PC-9 (cell line): ENCODE measurements at regions not wholly inside any gene's neighbourhood (a gene's known extent, or its start where the extent isn't known, plus 50 kb on each side); places are given as distances from the start of the nearest gene placed in this dataset.

Source experiments
- BruUV-seq: library from RNA; stranded (reverse); fragments of 400-500 nt; replicated peaks from 2 replicates; lab custom pipeline; 2021; lab: Mats Ljungman, UMichigan
- CTCF ChIA-PET: fragments of 300-600 bp; sonication (Branson Sonifier 250); formaldehyde crosslinking; loops from one replicate; lab custom pipeline; 2022; ENCODE audit warnings: antibody characterized with exemption; lab: Charles Lee
- POLR2A ChIA-PET: fragments of 300-600 bp; sonication (Branson Sonifier 250); formaldehyde crosslinking; loops from one replicate; lab custom pipeline; 2022; ENCODE audit warnings: antibody characterized with exemption; ENCODE audit not compliant: unreplicated experiment; lab: Charles Lee
- DNase-seq, 2 experiments: peaks; one replicate each; pipeline versions ENCODE4 v3.0.0 to v3.0.0-alpha.2; 2015 to 2022; ENCODE audit warnings: mixed read lengths in 1 of 2
- H2AFZ ChIP-seq: fragments of 200-600 bp; sonication (generic); 2 replicates; pipeline ENCODE4 v1.8.1; 2017; ENCODE audit warnings: antibody characterized with exemption
- H3F3A ChIP-seq: fragments of 200-600 bp; sonication (generic); 2 replicates; pipeline ENCODE4 v1.8.1; 2017; ENCODE audit warnings: antibody characterized with exemption, mild to moderate bottlenecking, low read depth; ENCODE audit not compliant: insufficient read depth
- H3K27ac ChIP-seq: fragments of 200-600 bp; sonication (generic); 2 replicates; pipeline ENCODE4 v1.6.1; 2016; ENCODE audit warnings: mixed run types
- H3K27me3 ChIP-seq: fragments of 200-600 bp; sonication (generic); 2 replicates; pipeline ENCODE4 v1.6.1; 2016; ENCODE audit warnings: low read depth, mixed run types; ENCODE audit not compliant: insufficient read depth
- H3K36me3 ChIP-seq: fragments of 200-600 bp; sonication (generic); 2 replicates; pipeline ENCODE4 v1.6.1; 2016; ENCODE audit warnings: low read depth, mixed run types
- H3K4me1 ChIP-seq: fragments of 200-600 bp; sonication (generic); replicated peaks from 2 replicates; pipeline ENCODE4 v1.6.1; 2016; ENCODE audit warnings: mixed run types; ENCODE audit not compliant: insufficient read depth
- H3K4me2 ChIP-seq: fragments of 200-600 bp; sonication (generic); 2 replicates; pipeline ENCODE4 v1.6.1; 2017; ENCODE audit warnings: mixed run types
- H3K4me3 ChIP-seq: fragments of 200-600 bp; sonication (generic); 2 replicates; pipeline ENCODE4 v1.6.1; 2016; ENCODE audit warnings: mixed run types
- H3K79me2 ChIP-seq: fragments of 200-600 bp; sonication (generic); 2 replicates; pipeline ENCODE4 v1.6.1; 2017; ENCODE audit warnings: low read depth, mixed run types
- H3K9me2 ChIP-seq: fragments of 200-600 bp; sonication (generic); 2 replicates; pipeline ENCODE4 v1.8.1; 2017; ENCODE audit warnings: mild to moderate bottlenecking; ENCODE audit not compliant: insufficient read depth
- H3K9me3 ChIP-seq: fragments of 200-600 bp; sonication (generic); 2 replicates; pipeline ENCODE4 v1.8.1; 2016; ENCODE audit warnings: low read depth; ENCODE audit not compliant: insufficient read depth
- H4K20me1 ChIP-seq: fragments of 200-600 bp; sonication (generic); 2 replicates; pipeline ENCODE4 v1.8.1; 2017; ENCODE audit not compliant: insufficient read depth
- EZH2 ChIP-seq: fragments of 200-600 bp; sonication (generic); IDR thresholded peaks from 2 replicates; pipeline ENCODE4 v1.8.0; 2017; ENCODE audit warnings: antibody characterized with exemption, low read depth
- intact Hi-C: fragments of 100-400 bp; cut with micrococcal nuclease; formaldehyde crosslinking; loops from one replicate; pipeline ENCODE4 v1.10.0; 2022; ENCODE audit not compliant: unreplicated experiment
- TF ChIP-seq, protein P1 (sequence below): fragments of 200-600 bp; sonication (generic); conservative IDR thresholded peaks from 2 replicates; pipeline ENCODE4 v1.6.1; 2017; ENCODE audit warnings: mixed run types, antibody characterized with exemption, mild to moderate bottlenecking, moderate library complexity

DNA sequence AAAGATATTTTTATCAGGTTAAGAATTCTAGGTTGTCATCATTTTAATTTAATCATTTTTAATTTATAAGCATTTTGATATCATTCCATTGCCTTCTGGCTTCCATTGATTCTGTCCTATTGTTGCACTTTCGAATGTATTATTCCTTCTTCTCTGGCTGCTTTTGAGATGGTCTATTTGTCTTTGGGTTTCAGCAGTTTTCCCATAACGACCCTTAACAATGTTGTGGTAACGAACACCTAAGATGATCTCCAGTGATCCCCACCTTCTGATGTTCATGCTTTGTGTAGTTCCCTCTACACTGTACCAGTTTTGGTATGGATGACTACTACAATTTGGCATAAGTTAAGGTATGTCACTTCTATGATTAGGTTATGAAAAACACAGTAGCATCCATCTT is 59.9 kb downstream of the MINAR1 start:
- intact Hi-C loops = no loop called here
- Histone ChIP-seq H3K4me1 (no peaks in the 10 kb centered on the region), H3K79me2 (no peaks in the 10 kb centered on the region), H3K9me3 (no peaks in the 10 kb centered on the region), H3K9me2 (no peaks in the 10 kb centered on the region), H3F3A (no peaks in the 10 kb centered on the region), H3K27ac (no peak overlapping the region), H2AFZ (0 out of 2 replicates have a peak overlapping the region, but pooled peaks have one; percentile 55), H3K36me3 (no peaks in the 10 kb centered on the region), H4K20me1 (no peaks in the 10 kb centered on the region), H3K4me3 (no peak overlapping the region; the same call in 1 of the 2 replicates), H3K27me3 (peaks cover 7% of the 10 kb centered on the region; the same call in 1 of the 2 replicates), H3K4me2 (peak overlapping the region; percentile 44; the same call in 1 of the 2 replicates)
- POLR2A ChIA-PET = no interaction called here
- CTCF ChIA-PET = no interaction called here
- BruUV-seq = no TSS peak
- TF ChIP-seq, protein P1, sequence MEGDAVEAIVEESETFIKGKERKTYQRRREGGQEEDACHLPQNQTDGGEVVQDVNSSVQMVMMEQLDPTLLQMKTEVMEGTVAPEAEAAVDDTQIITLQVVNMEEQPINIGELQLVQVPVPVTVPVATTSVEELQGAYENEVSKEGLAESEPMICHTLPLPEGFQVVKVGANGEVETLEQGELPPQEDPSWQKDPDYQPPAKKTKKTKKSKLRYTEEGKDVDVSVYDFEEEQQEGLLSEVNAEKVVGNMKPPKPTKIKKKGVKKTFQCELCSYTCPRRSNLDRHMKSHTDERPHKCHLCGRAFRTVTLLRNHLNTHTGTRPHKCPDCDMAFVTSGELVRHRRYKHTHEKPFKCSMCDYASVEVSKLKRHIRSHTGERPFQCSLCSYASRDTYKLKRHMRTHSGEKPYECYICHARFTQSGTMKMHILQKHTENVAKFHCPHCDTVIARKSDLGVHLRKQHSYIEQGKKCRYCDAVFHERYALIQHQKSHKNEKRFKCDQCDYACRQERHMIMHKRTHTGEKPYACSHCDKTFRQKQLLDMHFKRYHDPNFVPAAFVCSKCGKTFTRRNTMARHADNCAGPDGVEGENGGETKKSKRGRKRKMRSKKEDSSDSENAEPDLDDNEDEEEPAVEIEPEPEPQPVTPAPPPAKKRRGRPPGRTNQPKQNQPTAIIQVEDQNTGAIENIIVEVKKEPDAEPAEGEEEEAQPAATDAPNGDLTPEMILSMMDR = no peak
- no peak for TF ChIP-seq EZH2
- no peak for DNase-seq

DNA sequence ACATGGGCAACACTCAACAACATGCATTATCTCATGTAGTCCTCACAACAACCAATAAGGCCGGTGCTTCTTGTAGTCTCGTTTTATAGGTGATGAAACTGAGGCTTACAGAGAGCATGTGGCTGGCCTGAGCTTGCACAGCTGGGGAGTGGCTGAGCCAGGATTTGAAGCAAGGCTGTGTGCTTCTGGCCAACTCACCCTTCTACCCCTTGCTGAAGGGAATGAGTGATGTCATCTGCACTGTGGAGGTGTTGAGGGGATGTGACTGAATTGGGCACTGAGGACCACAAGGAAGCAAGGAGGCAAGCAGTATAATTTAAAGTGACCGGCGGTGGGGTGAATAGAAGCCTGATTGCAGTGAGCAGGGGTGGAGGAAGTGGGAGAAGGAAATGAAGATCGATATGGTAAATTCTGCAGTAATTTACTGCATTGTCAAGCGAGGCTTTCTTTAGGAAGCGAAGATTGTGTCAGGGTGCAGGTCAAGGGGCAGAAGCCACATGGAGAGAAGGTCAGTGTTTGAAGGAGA is 62.3 kb downstream of the MINAR1 start:
- intact Hi-C loops = no loop called here
- Histone ChIP-seq H2AFZ (no peak overlapping the region), H3K79me2 (no peaks in the 10 kb centered on the region), H3K4me3 (no peak overlapping the region), H3K27ac (no peak overlapping the region), H3F3A (no peaks in the 10 kb centered on the region), H4K20me1 (no peaks in the 10 kb centered on the region), H3K9me3 (no peaks in the 10 kb centered on the region), H3K9me2 (no peaks in the 10 kb centered on the region), H3K27me3 (peaks cover 31% of the 10 kb centered on the region), H3K4me1 (no peaks in the 10 kb centered on the region), H3K4me2 (no peak overlapping the region), H3K36me3 (no peaks in the 10 kb centered on the region)
- no peak for TF ChIP-seq EZH2
- TF ChIP-seq, protein P1 = no peak
- BruUV-seq = no TSS peak
- ChIA-PET POLR2A (no interaction called here), CTCF (no interaction called here)
- no peak for DNase-seq

DNA sequence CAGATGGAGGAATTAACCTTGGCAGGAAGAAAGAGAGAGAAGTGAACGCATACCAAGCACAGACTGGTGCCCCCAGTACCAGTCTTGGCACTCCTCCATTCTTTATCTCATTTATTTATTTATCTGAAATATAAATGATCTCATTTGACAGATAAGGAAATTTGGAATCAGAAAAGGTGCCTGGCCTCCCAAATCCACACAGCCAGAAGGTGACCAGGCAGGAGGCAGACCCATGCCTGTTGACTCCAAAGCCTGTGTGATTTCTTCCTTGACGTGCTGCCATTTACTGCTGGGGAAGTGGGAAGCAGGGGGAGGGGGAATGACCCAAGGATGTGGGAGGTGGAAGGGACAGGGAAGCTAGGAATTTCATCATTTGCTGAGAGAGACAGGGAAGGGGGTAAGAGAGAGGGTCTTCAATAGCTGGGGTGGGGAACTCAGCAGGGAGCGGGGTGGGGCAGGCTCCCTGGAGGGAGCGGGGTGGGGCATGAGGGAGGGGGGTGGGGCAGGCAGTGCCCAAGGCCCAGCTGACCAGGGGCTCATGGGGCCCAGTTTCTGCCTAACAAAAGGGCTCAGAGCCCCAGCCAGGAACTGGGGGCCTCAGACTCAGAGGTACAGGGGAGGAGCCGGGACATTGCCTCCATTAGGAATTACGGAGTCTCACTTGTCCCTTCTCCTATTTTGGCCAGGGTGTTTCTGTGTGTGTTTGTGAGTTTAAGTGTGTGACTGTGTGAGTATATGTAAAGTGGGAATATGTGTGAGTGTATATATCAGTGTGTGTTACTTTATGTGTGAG is 63.0 kb downstream of the MINAR1 start:
- Histone ChIP-seq H3K9me2 (no peaks in the 10 kb centered on the region), H3K36me3 (no peaks in the 10 kb centered on the region), H3K79me2 (no peaks in the 10 kb centered on the region), H3F3A (no peaks in the 10 kb centered on the region), H3K9me3 (no peaks in the 10 kb centered on the region), H3K27ac (no peak overlapping the region), H3K4me2 (no peak overlapping the region), H2AFZ (no peak overlapping the region), H3K4me3 (no peak overlapping the region), H4K20me1 (no peaks in the 10 kb centered on the region), H3K4me1 (no peaks in the 10 kb centered on the region), H3K27me3 (peaks cover 35% of the 10 kb centered on the region)
- DNase-seq = no peak
- POLR2A ChIA-PET = no interaction called here
- TF ChIP-seq, protein P1 = no peak
- no peak for TF ChIP-seq EZH2
- intact Hi-C loops = no loop called here
- BruUV-seq = no TSS peak
- CTCF ChIA-PET = no interaction called here
